Astrocyte (in vitro differentiated cells and primary cell): ENCODE measurements at regions not wholly inside any gene's neighbourhood (a gene's known extent, or its start where the extent isn't known, plus 50 kb on each side); places are given as distances from the start of the nearest gene placed in this dataset.
A peak's percentile ranks its signal among the peaks of the same experiment; 100 is the strongest.

ENCODE experiments used
- DNase-seq: peaks from one replicate; pipeline ENCODE4 v3.0.0-alpha.2; 2010; ENCODE audit warnings: low read depth
- FAIRE-seq: peaks from 2 replicates; lab custom pipeline; 2011; peaks lifted over from hg19 to GRCh38; lab: Jason Lieb, UNC
- H2AFZ ChIP-seq: 2 replicates; pipeline ENCODE4 v1.6.0; 2012; ENCODE audit warnings: low read depth, low read length, inconsistent platforms
- H3K27ac ChIP-seq: 2 replicates; pipeline ENCODE4 v1.5.1; 2011; ENCODE audit warnings: low read depth, low read length, inconsistent platforms
- H3K27me3 ChIP-seq: 2 replicates; pipeline ENCODE4 v1.6.0; 2011; ENCODE audit warnings: low read length, inconsistent platforms; ENCODE audit not compliant: insufficient read depth
- H3K36me3 ChIP-seq: 2 replicates; pipeline ENCODE4 v1.5.1; 2011; ENCODE audit warnings: low read length, inconsistent platforms; ENCODE audit not compliant: insufficient read depth
- H3K4me1 ChIP-seq: 2 replicates; pipeline ENCODE4 v1.5.1; 2011; ENCODE audit warnings: low read length, inconsistent platforms; ENCODE audit not compliant: insufficient read depth
- H3K4me2 ChIP-seq: 2 replicates; pipeline ENCODE4 v1.6.0; 2012; ENCODE audit warnings: low read length, inconsistent platforms
- H3K4me3 ChIP-seq: 2 replicates; pipeline ENCODE4 v1.5.1; 2011; ENCODE audit warnings: low read depth, mild to moderate bottlenecking, low read length, inconsistent platforms; ENCODE audit not compliant: insufficient read depth
- H3K79me2 ChIP-seq: 2 replicates; pipeline ENCODE4 v1.6.0; 2012; ENCODE audit warnings: mild to moderate bottlenecking, low read length, inconsistent platforms; ENCODE audit not compliant: insufficient read depth
- H3K9ac ChIP-seq: 2 replicates; pipeline ENCODE4 v1.6.0; 2012; ENCODE audit warnings: mild to moderate bottlenecking, low read length, inconsistent platforms
- H3K9me3 ChIP-seq: 2 replicates; pipeline ENCODE4 v1.5.1; 2012; ENCODE audit warnings: low read depth, mild to moderate bottlenecking, low read length, inconsistent platforms; ENCODE audit not compliant: insufficient read depth
- H4K20me1 ChIP-seq: 2 replicates; pipeline ENCODE4 v1.6.0; 2012; ENCODE audit warnings: low read length, inconsistent platforms; ENCODE audit not compliant: insufficient read depth
- H3K27ac Mint-ChIP-seq: one replicate; pipeline ENCODE4 v1.8.0; 2021; ENCODE audit warnings: mild to moderate bottlenecking, mixed read lengths; ENCODE audit not compliant: unreplicated experiment
- H3K27me3 Mint-ChIP-seq: one replicate; pipeline ENCODE4 v1.8.0; 2021; ENCODE audit warnings: low read depth, mixed read lengths; ENCODE audit not compliant: unreplicated experiment
- H3K36me3 Mint-ChIP-seq: one replicate; pipeline ENCODE4 v1.8.0; 2021; ENCODE audit warnings: low read depth, mixed read lengths; ENCODE audit not compliant: unreplicated experiment
- H3K4me1 Mint-ChIP-seq: one replicate; pipeline ENCODE4 v1.8.0; 2021; ENCODE audit warnings: low read depth, mixed read lengths; ENCODE audit not compliant: unreplicated experiment
- H3K4me3 Mint-ChIP-seq: one replicate; pipeline ENCODE4 v1.8.0; 2021; ENCODE audit warnings: mild to moderate bottlenecking, moderate library complexity, mixed read lengths; ENCODE audit not compliant: unreplicated experiment
- H3K9me3 Mint-ChIP-seq: one replicate; pipeline ENCODE4 v1.8.0; 2021; ENCODE audit warnings: mild to moderate bottlenecking, mixed read lengths; ENCODE audit not compliant: unreplicated experiment
- EZH2 ChIP-seq: IDR thresholded peaks from 2 replicates; pipeline ENCODE4 v1.6.1; 2012; ENCODE audit warnings: mild to moderate bottlenecking, low read length, inconsistent platforms; ENCODE audit not compliant: insufficient read depth
- TF ChIP-seq, protein P1 (sequence below): IDR thresholded peaks from 2 replicates; pipeline ENCODE4 v1.5.1; 2011; ENCODE audit warnings: low read depth, mild to moderate bottlenecking, inconsistent platforms, low read length, moderate library complexity; ENCODE audit not compliant: insufficient read depth

DNA sequence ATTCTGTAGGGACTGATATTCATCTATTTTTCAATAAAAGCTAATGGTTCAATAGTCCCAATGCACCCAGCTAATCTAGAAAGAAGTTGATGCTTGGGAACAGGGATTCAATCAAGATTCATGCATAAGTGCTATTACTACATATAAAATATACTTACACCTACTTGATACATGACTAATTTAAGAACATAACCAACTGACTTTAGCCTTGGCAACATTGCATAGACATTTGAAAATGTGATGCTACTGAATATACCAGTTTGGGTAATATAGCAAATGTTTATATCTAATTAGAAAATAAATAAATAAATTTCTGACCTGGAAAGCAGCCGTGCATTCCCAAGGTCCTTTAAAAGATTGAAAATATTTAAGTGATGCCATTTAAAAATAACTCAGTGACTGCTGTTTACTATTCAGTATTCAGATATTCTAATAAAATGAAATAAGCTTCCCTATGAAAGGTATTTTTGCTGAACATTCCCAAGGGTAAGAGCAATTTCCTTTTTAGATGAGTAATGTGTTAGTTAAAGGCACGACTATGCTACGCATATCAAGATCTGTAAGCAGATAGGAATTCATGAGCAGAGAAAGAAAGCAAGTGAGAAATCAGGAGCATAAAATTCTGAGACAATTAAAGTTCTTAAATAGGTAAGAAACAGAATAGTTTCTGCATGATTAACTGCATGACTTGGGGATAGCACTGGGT lies 160.6 kb upstream of the SYT1 start:
- no peaks in the 10 kb centered on the region for H3K79me2 ChIP-seq
- no peaks in the 10 kb centered on the region for H3K9me3 ChIP-seq
- Mint-ChIP-seq H3K9me3 (no peaks in the 10 kb centered on the region), H3K36me3 (no peaks in the 10 kb centered on the region), H3K4me1 (peaks cover 5% of the 10 kb centered on the region), H3K4me3 (no peak overlapping the region), H3K27me3 (no peaks in the 10 kb centered on the region), H3K27ac (peak overlapping the region; percentile 75)
- H3K4me2 ChIP-seq, result peak overlapping the region; percentile 56
- DNase-seq (peak; percentile 95), FAIRE-seq (peak; percentile 97)
- no peaks in the 10 kb centered on the region for H3K36me3 ChIP-seq
- H3K4me1 ChIP-seq, result peaks cover 14% of the 10 kb centered on the region
- peak overlapping the region; percentile 39 for H3K9ac ChIP-seq
- no peaks in the 10 kb centered on the region for H3K27me3 ChIP-seq
- H2AFZ ChIP-seq, result peak overlapping the region; percentile 6
- H4K20me1 ChIP-seq, result no peaks in the 10 kb centered on the region
- TF ChIP-seq EZH2, result no peak
- TF ChIP-seq, protein P1, sequence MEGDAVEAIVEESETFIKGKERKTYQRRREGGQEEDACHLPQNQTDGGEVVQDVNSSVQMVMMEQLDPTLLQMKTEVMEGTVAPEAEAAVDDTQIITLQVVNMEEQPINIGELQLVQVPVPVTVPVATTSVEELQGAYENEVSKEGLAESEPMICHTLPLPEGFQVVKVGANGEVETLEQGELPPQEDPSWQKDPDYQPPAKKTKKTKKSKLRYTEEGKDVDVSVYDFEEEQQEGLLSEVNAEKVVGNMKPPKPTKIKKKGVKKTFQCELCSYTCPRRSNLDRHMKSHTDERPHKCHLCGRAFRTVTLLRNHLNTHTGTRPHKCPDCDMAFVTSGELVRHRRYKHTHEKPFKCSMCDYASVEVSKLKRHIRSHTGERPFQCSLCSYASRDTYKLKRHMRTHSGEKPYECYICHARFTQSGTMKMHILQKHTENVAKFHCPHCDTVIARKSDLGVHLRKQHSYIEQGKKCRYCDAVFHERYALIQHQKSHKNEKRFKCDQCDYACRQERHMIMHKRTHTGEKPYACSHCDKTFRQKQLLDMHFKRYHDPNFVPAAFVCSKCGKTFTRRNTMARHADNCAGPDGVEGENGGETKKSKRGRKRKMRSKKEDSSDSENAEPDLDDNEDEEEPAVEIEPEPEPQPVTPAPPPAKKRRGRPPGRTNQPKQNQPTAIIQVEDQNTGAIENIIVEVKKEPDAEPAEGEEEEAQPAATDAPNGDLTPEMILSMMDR, result no peak
- H3K27ac ChIP-seq, result peak overlapping the region; percentile 91
- peak overlapping the region; percentile 34 for H3K4me3 ChIP-seq

DNA sequence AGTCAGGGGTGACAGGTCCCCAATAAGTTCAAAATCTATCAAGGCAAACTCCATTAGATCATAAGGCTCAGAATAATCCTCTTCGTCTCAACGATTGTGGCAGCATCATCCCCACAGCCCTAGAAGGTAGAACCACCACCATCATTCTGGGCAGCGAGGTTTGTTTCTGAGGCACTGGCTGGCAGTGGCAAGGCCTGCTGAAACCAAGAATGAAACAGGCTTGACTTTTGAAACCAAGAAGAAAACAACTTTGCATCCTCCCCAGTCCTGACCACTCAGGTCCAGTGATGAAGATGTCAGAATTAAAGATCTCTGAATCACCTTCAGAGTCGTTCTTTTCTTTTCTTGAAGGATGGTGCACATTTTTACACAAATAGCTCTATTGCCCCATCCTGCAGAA lies 152.6 kb upstream of the SYT1 start:
- TF ChIP-seq, protein P1, result no peak
- no peaks in the 10 kb centered on the region for H3K79me2 ChIP-seq
- Mint-ChIP-seq H3K9me3 (no peaks in the 10 kb centered on the region), H3K4me3 (no peak overlapping the region), H3K4me1 (no peaks in the 10 kb centered on the region), H3K27ac (no peak overlapping the region), H3K36me3 (no peaks in the 10 kb centered on the region), H3K27me3 (no peaks in the 10 kb centered on the region)
- no peak for FAIRE-seq
- H3K4me2 ChIP-seq, result no peak overlapping the region
- no peaks in the 10 kb centered on the region for H3K9me3 ChIP-seq
- H3K27ac ChIP-seq, result no peak overlapping the region
- H4K20me1 ChIP-seq, result no peaks in the 10 kb centered on the region
- no peak for DNase-seq
- no peaks in the 10 kb centered on the region for H3K4me1 ChIP-seq
- no peaks in the 10 kb centered on the region for H3K36me3 ChIP-seq
- no peaks in the 10 kb centered on the region for H3K27me3 ChIP-seq
- H3K9ac ChIP-seq, result no peak overlapping the region
- H2AFZ ChIP-seq, result no peak overlapping the region
- no peak overlapping the region for H3K4me3 ChIP-seq

DNA sequence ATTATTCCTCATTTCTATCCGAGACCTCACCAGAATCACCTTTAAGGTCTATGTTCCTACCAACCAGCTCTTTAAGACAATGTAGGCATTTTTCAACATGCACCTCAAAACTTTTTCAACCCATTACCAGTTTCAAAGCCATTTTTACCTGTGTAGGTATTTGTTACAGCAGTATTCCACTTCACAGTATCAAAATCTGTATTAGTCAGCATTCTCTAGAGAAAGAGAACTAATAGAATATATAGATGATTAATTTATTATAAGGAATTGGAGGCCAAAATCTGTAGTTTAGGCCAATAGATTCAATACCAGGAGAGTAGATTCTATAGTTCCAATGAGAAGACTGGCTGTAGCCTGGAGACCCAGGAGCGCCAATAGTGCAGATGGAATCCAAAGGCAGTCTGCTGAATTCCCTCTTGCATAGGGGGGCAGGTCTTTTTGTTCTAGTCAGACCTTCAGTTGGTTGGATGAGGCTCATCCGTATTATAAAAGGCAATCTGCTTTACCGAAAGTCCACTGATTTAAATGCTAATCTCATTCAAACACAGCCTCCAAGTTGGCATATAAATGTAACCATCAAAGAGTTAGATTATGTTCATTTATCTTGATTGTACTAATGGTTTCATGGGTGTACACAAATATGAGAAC lies 151.6 kb upstream of the SYT1 start:
- Histone ChIP-seq H3K9me3 (no peaks in the 10 kb centered on the region), H3K4me2 (no peak overlapping the region), H3K9ac (no peak overlapping the region), H3K36me3 (no peaks in the 10 kb centered on the region), H4K20me1 (no peaks in the 10 kb centered on the region), H3K27me3 (no peaks in the 10 kb centered on the region), H3K27ac (no peak overlapping the region), H3K4me1 (no peaks in the 10 kb centered on the region), H2AFZ (no peak overlapping the region), H3K4me3 (no peak overlapping the region), H3K79me2 (no peaks in the 10 kb centered on the region)
- no peak overlapping the region for H3K27ac Mint-ChIP-seq
- DNase-seq, result no peak
- no peak for FAIRE-seq
- H3K36me3 Mint-ChIP-seq, result no peaks in the 10 kb centered on the region
- no peaks in the 10 kb centered on the region for H3K4me1 Mint-ChIP-seq
- no peaks in the 10 kb centered on the region for H3K27me3 Mint-ChIP-seq
- no peak for TF ChIP-seq EZH2
- TF ChIP-seq, protein P1, result no peak
- H3K4me3 Mint-ChIP-seq, result no peak overlapping the region
- H3K9me3 Mint-ChIP-seq, result no peaks in the 10 kb centered on the region
